HPDE6-E6E7 (cell line): ENCODE measurements at regions not wholly inside any gene's neighbourhood (a gene's known extent, or its start where the extent isn't known, plus 50 kb on each side); places are given as distances from the start of the nearest gene placed in this dataset.
A peak's percentile ranks its signal among the peaks of the same experiment; 100 is the strongest.
"Not testable (repeated sequence)": the region's sequence is repeated elsewhere in the genome, so short reads cannot be mapped to it uniquely, and the experiment has no call there.

Source experiments
- DNase-seq: peaks from one replicate; pipeline ENCODE4 v3.0.0; 2011; ENCODE audit warnings: missing footprints; ENCODE audit errors: extremely low spot score

DNA sequence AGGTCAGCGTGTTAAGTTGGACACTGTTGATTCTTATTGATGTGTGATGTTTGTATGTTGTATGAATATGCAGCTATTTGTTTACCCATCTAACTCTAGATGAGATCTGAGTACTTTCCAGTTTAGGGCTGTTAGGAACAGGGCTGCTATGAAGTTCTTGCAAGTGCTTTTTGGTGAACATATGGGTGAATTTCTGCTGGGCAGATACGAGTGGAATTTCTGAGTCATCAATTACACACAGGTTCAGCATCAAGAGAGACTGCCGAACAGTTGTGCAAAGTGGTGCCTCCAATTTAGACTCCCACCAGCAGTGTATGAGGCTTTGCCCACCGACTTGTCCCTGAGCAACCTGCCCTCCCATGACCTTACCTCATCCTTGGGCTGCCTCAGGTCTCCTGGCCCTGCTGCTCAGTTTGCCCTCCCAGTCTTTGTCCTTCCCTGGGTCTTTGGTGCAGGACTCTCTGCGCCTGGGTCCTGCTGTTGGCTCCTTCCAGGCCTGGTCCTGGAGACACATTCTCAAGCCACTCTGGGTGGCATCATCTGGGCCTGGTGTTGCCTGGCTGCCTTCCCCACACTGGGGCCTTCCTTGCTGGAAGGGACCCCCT, 343.6 kb downstream of the PTPRU start:
- DNase-seq = peak; percentile 36

DNA sequence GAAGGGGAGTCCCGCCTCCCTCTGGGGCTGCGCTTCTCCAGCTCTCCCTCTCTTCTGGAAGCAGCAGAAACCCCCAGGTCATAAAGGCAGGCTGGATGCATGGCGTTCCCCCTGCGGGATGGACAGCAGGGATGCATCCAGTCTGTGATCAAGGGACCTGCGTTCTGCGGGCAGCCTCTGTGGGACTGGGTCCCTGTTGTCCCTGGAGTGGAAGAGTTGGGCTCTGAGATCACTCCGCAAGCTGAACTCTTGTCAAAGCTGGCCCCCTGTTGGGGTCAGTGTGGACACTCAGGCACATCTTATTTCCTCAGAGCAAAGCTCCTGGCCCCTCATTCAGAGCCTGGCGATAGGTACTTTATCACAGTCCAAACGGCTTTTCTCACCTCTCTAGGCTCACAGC, 341.2 kb downstream of the PTPRU start:
- DNase-seq = no peak

DNA sequence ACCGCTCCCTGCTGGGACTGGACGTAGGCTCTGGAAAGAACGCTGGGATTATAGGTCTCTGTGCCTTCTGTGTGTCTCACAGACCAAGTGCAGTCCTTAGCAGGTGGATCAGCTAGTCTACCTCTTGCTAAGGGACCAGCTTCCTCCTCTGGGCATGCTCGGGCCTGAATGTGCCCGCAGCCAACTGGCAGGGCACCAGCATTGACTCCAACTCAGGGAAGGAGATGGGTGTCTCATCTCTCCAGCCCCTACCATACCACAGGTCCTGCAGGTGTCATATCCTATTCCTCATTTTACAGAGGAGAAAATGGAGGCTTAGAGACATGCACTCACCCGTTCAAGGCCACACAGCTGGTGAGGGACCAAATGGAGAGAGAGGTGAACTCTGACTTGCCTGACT, 340.2 kb downstream of the PTPRU start:
- DNase-seq = peak; percentile 83

DNA sequence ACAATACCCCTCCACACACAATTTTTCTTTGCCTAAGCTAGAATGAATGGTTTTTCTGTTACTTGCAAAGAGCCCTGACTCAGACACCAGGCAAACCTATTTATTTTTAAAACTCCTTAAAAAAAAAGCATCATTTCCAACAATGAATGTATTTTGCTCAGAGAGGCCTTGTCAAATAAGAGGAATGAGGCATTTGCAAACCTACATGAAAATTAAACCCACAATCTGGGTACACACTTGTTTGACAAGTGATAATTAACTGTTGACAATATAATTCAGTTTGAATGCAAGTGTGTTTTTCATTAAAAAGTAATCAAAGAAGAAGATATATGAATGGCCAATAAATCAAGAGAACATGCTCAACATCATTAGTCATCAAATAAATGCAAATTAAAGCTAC, 339.5 kb downstream of the PTPRU start:
- no peak for DNase-seq

DNA sequence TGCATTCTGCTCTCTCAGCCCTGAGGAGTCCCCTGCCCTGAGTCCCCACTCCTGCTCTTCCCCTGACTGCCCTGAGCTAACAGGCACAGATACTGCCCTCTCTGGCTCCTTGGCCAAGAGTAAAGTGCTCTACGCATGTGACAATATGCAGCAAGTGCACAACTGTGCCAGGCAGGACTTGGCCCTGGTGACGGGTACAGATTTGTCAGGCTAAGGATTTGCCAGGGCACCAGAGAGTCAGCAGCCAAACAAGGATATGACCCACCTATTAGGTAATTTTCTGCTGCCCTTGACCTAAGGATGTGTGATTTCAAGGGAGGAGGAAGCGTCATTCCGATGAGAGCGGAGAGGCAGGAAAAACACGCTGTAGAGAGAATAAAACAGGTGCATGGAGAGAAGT, 339.0 kb downstream of the PTPRU start:
- DNase-seq = no peak

DNA sequence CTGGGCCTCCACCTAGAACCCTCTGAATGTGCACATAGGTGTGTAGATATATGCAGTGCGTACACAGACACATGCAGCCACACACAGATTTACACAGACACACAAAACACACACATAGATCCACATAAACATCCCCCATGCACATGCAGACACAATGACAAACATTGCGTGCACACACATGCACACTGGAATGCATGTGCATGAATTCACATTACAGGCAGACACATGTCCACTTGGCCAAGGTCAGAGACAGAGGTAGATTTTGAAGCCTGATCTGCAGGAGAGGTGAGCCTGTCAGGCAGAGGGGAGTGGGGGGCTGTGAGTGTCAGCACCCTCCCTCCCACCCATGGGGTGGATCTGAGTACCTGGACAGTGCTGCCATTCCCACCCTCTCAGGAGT, 338.5 kb downstream of the PTPRU start:
- no peak for DNase-seq

DNA sequence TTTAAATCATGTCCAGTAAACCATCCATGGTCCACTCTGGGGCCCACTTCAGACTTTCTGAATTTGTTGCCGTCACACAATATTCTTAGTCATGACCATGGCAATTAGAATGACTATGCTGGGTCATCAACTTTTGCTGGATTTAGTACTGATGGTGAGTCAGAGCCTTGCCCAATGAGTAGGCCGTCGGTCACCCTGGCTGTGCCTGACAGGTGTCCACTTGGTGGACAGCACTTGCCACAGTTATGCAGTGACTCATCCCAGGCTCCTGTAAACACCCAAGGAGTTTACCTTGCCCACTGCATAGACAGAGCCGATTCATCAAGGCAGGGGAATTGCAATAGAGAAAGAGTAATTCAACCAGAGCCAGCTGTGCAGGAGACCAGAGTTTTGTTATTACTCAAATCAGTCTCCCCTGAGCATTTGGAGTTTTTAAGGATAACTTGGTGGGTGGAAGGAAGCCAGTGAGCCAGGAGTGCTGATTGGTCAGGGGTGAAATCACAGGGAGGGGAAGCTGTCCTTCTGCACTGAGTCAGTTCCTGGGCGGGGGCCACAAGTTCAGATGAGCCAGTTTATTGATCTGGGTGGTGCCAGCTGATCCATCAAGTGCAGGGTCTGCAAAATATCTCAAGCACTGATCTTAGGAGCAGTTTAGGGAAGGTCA, 333.8 kb downstream of the PTPRU start:
- peak; percentile 97 for DNase-seq

DNA sequence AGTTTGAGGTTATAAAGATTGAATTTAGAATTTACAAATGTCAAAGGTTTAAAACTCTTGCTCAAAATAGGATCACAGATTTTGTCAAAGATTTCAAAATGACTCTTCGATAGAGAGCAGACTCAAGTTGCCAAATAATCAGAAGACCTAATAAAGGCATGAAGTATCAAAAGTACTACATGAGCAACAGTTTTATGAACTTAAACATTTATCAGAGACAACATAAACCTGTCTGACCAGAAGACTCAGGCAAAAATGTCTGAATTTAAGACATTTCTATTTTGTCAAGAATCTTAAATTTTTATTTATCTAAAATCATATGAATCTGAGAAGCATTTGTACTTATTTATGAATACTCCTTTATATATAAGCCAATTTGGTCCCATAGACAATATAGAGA, 330.9 kb downstream of the PTPRU start:
- no peak for DNase-seq

DNA sequence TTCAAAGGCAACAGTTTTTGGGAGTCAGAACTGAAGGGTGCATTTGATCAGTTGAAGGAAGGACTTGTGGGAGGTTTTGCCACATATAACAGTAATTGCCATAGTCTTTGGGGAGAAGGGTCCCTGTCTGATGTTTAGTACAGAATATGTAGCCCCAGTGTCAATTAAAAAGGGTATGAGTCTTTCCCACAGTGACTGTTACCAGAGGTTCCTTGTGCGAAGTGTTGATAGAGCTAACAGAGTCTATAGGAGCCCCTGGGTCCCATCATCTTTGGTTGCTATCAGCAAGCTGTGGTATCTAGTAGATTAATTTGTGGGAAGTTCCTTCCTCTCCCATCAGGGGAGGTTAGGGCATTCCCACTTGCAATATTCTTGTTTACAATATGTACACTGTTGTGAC, 329.2 kb downstream of the PTPRU start:
- DNase-seq = no peak

DNA sequence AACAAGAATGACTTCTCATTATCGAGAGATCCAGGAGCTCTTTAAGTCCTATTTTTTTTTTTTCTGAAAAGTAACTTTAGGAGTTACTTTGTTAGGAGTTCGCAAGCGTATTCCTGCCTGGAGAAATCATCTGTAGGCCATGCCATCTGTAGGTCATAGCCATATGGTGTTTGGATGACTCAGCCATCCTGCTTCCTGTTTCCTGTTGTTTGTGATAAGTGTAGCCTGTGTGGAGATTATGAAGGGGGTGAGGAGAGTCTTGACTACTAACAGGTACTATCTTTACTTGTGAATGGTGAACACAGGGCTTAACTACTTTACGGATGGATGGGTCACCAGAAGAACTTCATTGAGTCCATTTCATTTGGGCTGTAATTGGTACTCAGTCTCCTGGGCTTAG, 327.2 kb downstream of the PTPRU start:
- no peak for DNase-seq

DNA sequence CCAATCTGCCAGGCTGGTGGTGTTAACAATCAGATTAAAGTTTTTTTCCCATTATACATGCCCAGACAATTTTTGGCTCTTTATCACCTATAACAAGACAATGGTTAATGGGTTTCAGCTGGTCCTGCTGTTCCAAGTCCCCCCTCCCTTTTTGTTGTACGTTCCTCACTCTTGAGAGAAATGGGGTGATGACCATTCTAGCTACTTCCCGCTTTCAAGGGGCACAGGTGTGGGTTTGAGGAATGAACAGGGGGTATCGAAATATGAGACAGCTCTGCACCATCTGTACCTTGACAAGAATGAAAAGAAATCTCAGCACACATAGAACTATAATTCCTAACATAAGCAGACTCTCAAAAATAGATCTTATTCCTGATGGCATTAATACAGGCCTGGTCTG, 326.8 kb downstream of the PTPRU start:
- no peak for DNase-seq

DNA sequence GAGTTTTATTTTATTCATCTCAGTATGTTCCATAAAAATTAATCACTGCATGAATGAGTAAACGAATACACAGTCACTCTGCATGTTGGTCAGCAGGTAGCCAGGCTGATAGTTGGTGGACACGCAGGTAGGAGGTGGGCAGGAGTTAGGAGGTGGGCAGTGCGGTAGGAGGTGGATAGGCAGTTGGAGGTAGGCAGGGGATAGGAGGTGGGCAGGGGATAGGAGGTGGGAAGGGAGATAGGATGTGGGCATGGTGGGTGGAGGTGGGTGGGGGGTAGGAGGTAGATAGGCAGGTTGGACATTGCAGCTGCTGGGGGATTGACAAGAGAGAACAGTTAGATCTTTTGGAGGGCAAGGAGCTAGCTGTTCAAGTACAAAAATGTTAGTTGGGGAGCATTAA, 322.7 kb downstream of the PTPRU start:
- DNase-seq = no peak

DNA sequence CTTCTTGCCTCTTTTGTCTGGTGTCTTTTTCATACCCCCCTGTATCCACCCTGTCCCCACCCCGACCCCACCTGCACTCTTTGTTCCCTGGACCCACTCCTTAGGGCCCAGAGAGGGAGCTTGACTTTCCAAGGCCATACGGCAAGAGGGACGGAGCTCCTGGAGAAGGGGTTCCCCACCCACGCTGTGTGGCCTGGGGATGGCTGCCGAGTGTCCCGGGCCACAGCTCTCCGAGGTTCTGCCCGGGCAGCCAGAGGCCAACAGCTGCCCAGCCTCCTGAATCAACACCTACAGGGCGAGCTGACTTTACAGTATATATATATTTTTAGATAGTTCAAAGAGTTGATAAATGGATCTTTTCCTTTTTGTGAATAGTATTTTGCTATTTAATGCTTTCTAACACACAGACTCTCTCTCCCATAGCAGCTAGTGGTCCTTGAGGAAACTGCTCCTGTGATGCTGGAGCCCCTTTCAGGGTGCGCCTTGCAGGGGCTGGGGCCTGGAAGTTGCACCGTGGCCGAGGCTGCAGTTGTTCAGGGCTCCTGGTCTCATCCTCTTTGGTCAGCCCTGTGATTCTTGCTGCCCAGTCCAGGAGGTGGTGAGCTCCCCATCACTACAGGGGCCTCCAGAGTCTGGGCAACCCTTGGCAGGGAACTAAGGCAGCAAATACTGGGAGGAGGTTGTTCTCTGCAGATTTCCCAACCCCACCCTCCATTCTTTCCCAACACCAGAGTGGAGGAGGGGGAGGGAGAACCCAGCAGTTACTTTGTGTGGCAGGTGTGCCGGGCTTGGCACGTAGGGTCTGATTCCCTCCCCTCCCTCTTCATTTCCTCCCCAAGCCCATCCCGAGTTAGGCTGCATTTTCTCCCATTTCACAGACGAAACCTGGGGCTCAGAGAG, 321.6 kb downstream of the PTPRU start:
- DNase-seq = no peak

DNA sequence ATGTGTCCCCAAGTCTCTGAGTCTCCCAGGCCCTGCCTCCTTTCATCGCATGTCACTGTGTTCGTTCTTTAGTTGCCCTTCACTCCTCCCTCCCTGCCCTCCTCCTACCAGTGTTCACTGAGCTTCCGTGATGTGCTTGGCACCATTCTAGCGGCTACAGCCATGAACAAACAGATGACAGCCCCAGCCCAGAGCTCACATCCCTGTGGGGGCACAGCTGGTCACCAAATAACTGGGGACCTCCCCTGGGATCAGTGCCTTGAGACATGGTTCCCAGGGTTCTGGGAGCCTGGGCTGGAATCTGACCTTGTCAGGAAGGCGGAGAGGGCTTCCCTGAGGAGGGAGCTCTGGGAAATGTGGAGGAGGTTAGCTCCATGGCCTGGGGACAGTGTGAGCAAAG, 320.7 kb downstream of the PTPRU start:
- DNase-seq = no peak

DNA sequence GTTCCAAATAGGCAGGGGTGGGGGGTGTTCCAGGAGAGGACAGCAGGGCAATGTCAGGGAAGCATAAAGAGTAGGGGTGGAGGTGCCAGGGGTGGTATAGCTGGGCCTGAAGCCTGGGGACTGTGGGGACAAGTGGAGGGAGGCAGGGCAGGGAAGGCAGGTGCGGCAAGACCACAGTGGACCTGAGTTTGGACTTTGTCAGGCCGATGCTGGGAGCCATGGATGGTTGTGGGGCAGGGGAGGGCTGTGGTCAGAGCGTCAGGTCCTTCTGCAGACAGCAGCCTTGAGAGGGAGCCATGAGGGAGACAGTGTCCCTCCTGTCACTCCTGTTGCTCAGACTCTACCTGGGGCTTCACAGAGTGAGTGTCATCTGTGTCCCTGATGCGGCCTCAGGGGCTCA, 320.3 kb downstream of the PTPRU start:
- DNase-seq = no peak

DNA sequence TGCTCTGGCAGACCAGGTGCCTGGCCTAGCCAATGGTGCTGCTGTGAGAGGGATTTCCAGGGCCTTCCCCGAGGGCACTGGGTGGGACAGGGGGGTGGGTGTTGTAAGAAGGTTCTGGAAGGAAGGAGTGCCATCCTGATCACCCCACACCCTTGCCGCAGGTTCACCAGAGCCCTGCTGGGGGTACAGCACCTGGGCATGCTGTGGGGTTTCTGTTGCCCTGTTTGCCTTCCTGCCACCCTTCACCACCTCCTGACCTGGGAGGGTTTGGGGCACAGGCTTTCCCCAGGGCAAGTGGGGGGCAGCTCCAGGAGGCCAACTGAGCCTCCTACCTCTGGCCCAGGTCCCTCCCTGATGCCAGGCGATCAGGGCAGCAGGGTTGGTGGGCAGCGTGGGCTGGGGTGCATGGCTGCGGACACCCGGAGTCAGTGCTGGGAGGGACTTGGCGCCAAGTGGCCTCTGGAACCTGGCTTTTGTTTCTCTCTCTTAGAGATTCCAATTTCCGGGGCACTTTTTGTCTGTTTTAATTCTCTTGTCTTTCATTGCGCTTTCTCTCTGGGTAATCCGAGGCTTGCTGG, 318.8 kb downstream of the PTPRU start:
- DNase-seq = no peak

DNA sequence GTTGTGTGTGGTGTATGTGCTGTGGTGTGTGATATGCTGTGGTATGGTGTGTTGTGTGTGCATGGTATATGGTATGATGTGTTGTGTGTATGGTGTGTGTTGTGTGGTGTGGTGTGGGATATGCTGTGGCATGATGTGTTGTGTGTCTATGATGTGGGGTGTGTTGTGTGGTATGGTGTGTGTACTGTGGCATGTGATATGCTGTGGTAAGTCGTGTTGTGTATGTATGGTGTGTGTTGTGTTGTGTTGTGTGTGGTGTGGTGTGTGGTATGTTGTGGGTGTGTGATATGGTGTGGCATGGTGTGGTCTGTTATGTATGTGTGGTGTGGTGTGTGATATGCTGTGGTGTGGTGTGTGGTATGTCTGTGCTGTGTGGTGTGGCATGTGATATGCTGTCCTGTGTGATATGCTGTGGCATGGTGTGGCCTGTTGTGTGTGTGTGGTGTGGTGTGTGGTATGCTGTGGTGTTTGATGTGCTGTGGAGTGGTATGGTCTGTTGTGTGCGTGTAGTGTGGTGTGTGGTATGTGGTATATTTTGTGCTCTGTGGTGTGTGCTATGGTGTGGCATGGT, 318.0 kb downstream of the PTPRU start:
- DNase-seq = no peak

DNA sequence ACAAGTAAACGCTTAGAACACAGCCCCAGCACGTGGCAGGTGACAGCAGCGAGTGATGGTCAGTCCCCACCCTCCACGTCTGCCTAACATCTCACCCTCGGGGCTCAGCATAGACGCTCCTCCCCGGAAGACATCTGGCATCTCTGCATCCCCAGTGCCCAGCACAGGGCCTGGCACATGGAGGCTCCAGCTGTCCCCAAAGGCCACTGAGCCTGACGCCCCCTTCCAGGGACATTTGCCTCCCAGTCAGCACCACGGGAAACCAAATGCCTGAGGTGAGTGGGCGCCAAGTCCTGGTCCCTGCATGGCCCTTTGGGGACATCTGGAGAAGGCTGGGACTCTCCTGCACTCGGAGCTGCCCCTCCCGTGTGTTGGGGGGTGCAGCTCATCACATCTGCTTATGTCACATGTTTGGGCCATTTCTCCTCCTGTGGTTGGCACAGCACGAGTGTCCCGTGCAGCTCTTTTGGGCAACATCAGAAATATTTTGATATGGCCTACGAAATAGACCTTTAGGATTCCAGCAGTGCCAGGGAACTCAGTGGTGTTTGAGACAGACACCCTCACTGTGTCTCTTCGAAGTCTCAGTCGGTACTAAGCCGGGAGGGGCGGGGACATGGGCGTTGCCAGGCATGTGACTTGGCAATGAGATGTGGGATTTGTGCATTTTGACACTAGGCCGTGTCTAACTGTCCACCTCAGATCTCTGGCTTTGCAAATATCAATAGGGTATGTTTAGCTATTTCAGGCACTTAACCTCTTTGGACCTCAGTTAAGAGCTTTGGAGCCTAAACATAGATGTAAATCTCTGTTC, 315.0 kb downstream of the PTPRU start:
- DNase-seq = no peak

DNA sequence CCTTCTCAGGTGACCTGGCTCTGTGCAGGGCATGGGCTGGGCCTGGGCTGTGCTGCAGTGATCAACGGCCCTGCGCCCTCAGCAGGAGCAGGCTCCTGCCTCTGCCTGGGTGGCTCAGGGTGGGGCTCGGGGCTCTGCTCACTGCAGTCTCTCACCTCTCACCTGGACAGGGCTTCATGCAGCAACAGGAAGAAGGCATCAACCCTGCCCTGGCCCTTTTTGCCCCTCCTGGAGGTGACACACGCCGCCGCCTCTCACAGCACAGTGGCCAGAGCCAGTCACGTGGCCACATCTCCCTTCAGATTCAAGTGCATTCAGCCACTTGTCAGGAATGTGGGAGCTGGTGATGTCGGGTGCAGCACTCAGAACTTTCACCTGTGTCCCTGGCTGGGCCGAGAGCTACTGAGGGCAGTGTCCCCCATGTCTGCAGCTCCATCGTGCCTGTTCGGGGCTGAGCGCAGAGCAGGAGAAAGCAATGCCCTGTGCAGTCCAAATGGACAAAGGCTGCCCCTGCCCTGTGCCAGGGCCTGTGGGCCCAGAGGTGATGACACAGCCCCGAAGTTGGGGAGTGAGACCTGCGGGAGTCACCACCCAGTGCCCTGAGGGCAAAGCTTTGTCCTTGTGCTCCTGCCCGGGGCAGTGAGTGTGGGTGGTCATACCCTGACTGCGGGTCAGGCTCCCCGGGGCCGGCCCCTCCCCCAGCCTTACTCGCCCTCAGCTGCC, 314.0 kb downstream of the PTPRU start:
- no peak for DNase-seq

DNA sequence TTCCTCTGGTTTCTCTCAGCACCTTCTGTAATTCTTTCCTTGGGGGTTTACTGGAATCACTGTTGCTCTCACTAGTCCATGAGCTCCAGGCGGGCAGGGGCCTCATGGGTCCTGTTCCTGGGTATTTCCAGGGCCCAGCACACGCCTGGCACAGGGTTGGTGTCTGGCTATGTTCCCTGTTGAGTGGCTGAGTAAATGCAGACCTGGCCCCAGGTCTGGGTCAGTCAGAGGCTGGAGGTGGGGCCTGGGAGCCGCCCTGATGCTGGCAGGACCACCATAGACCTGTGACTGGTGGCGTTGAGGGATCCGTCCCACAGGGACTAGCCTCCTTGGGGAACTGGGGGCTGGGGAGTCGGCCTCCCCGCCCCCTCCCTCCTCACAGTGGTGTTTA, 313.4 kb downstream of the PTPRU start:
- not testable (repeated sequence) for DNase-seq

DNA sequence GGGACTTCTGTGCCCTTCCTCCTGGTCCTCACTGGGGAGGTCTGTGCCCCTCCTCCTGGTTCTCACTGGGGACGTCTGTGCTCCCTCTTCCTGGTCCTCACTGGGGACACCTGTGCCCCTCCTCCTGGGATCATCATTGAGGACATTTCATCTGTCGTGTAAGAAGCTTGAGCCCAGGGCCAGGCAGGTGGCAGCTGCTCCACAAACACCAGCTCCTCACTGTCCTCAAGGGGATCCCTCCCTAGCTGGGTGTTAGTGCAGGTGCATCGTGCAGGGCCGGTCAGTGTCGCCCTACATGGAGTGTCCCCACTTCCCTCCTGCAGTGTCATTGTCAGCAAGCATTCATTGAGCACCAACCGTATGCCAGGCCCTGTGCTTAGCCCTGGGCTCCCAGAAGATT, 312.7 kb downstream of the PTPRU start:
- DNase-seq = no peak
